NT2/D1 (cell line): ENCODE measurements at regions not wholly inside any gene's neighbourhood (a gene's known extent, or its start where the extent isn't known, plus 50 kb on each side); places are given as distances from the start of the nearest gene placed in this dataset.

ENCODE experiments used
- DNase-seq: peaks from one replicate; pipeline ENCODE4 v3.0.0-alpha.2; 2011; ENCODE audit warnings: low read depth, low spot score
- H3K27me3 ChIP-seq: 2 replicates; pipeline ENCODE4 v1.6.0; 2011; ENCODE audit warnings: mild to moderate bottlenecking; ENCODE audit not compliant: insufficient read length, insufficient read depth
- H3K36me3 ChIP-seq: 2 replicates; pipeline ENCODE4 v1.6.1; 2011; ENCODE audit warnings: mild to moderate bottlenecking, low read length, mixed read lengths; ENCODE audit not compliant: insufficient read depth, insufficient read length
- H3K4me1 ChIP-seq: 2 replicates; pipeline ENCODE4 v1.5.1; 2011; ENCODE audit not compliant: insufficient read depth, insufficient read length
- H3K4me3 ChIP-seq: 2 replicates; pipeline ENCODE4 v1.5.1; 2011; ENCODE audit warnings: low read depth; ENCODE audit not compliant: insufficient read length
- H3K9ac ChIP-seq: 2 replicates; pipeline ENCODE4 v1.6.0; 2011; ENCODE audit warnings: low read depth; ENCODE audit not compliant: insufficient read length
- H3K9me3 ChIP-seq: 2 replicates; pipeline ENCODE4 v1.5.1; 2011; ENCODE audit warnings: mild to moderate bottlenecking, low read length; ENCODE audit not compliant: insufficient read depth
- SUZ12 ChIP-seq: IDR thresholded peaks from 2 replicates; pipeline ENCODE4 v1.6.1; 2011; ENCODE audit not compliant: insufficient read length, insufficient read depth; ENCODE audit errors: extremely low read depth
- YY1 ChIP-seq: IDR thresholded peaks from 2 replicates; pipeline ENCODE4 v1.6.1; 2011; ENCODE audit not compliant: insufficient read length, insufficient read depth
- ZNF274 ChIP-seq: IDR thresholded peaks from 2 replicates; pipeline ENCODE4 v1.6.1; 2011; ENCODE audit warnings: mild to moderate bottlenecking, low read depth, low read length

GRCh38 chr18:67608615-67609273 lies 92.2 kb upstream of the DSEL start:
- Histone ChIP-seq H3K4me3 (no peak overlapping the region), H3K9me3 (no peaks in the 10 kb centered on the region), H3K27me3 (no peaks in the 10 kb centered on the region), H3K36me3 (no peaks in the 10 kb centered on the region), H3K4me1 (no peaks in the 10 kb centered on the region), H3K9ac (no peak overlapping the region)
- DNase-seq = no peak
- TF ChIP-seq SUZ12 = no peak
- no peak for TF ChIP-seq YY1
- no peak for TF ChIP-seq ZNF274

- Histone ChIP-seq H3K27me3 (no peaks in the 10 kb centered on the region), H3K36me3 (no peaks in the 10 kb centered on the region), H3K4me3 (no peak overlapping the region), H3K9me3 (peaks cover 5% of the 10 kb centered on the region; the same call in 1 of the 2 replicates), H3K9ac (no peak overlapping the region), H3K4me1 (no peaks in the 10 kb centered on the region)
- no peak for DNase-seq
- TF ChIP-seq ZNF274 (no peak), YY1 (no peak), SUZ12 (no peak)
Measured at GRCh38 chr18:67608191-67608590, 91.7 kb upstream of the DSEL start.

- H3K27me3 ChIP-seq = no peaks in the 10 kb centered on the region
Measured at GRCh38 chr18:67600181-67601180, 84.0 kb upstream of the DSEL start.

GRCh38 chr18:67599277-67599676 lies 82.8 kb upstream of the DSEL start:
- no peaks in the 10 kb centered on the region for H3K36me3 ChIP-seq
- no peak overlapping the region for H3K4me3 ChIP-seq
- no peaks in the 10 kb centered on the region for H3K27me3 ChIP-seq
- TF ChIP-seq SUZ12 (no peak), ZNF274 (no peak), YY1 (no peak)
- no peak overlapping the region for H3K9ac ChIP-seq
- no peak for DNase-seq
- peaks cover 12% of the 10 kb centered on the region; the same call in 1 of the 2 replicates for H3K9me3 ChIP-seq
- H3K4me1 ChIP-seq = no peaks in the 10 kb centered on the region

More at GRCh38 chr18:67600181-67601180, 84.0 kb upstream of the DSEL start:
- H3K36me3 ChIP-seq = no peaks in the 10 kb centered on the region
- no peak for DNase-seq
- H3K9me3 ChIP-seq = peaks cover 12% of the 10 kb centered on the region; the same call in 1 of the 2 replicates
- no peak overlapping the region for H3K4me3 ChIP-seq
- TF ChIP-seq ZNF274 = no peak
- TF ChIP-seq YY1 = no peak
- TF ChIP-seq SUZ12 = no peak
- no peak overlapping the region for H3K9ac ChIP-seq
- no peaks in the 10 kb centered on the region for H3K4me1 ChIP-seq

GRCh38 chr18:67597759-67598158 lies 81.2 kb upstream of the DSEL start:
- Histone ChIP-seq H3K4me3 (no peak overlapping the region), H3K36me3 (no peaks in the 10 kb centered on the region), H3K9ac (no peak overlapping the region), H3K27me3 (no peaks in the 10 kb centered on the region), H3K4me1 (no peaks in the 10 kb centered on the region), H3K9me3 (0 out of 2 replicates have a peak, but pooled peaks cover 5% of the 10 kb centered on the region)
- TF ChIP-seq YY1 (no peak), ZNF274 (no peak)
- DNase-seq = no peak

GRCh38 chr18:67596003-67596402 lies 79.5 kb upstream of the DSEL start:
- Histone ChIP-seq H3K36me3 (no peaks in the 10 kb centered on the region), H3K4me1 (no peaks in the 10 kb centered on the region), H3K4me3 (no peak overlapping the region), H3K9me3 (no peaks in the 10 kb centered on the region), H3K27me3 (no peaks in the 10 kb centered on the region), H3K9ac (no peak overlapping the region)
- DNase-seq = no peak
- TF ChIP-seq YY1 (no peak), ZNF274 (no peak), SUZ12 (no peak)

GRCh38 chr18:67590571-67591141 lies 74.1 kb upstream of the DSEL start:
- H3K27me3 ChIP-seq = no peaks in the 10 kb centered on the region
- no peak for TF ChIP-seq SUZ12
- no peak for TF ChIP-seq ZNF274
- TF ChIP-seq YY1 = no peak
- H3K36me3 ChIP-seq = no peaks in the 10 kb centered on the region
- no peak overlapping the region for H3K4me3 ChIP-seq
- no peak overlapping the region for H3K9ac ChIP-seq
- DNase-seq = no peak
- no peaks in the 10 kb centered on the region for H3K9me3 ChIP-seq
- peaks cover 2% of the 10 kb centered on the region for H3K4me1 ChIP-seq
